GM12891 (cell line): ENCODE measurements at regions not wholly inside any gene's neighbourhood (a gene's known extent, or its start where the extent isn't known, plus 50 kb on each side); places are given as distances from the start of the nearest gene placed in this dataset.

Experiments
- POLR2A ChIP-seq: IDR thresholded peaks from 2 replicates; pipeline ENCODE4 v1.6.1; 2011; ENCODE audit warnings: low read depth, low read length, control low read depth
- POLR2AphosphoS5 ChIP-seq: IDR thresholded peaks from 2 replicates; pipeline ENCODE4 v1.6.1; 2011; ENCODE audit warnings: low read depth, low read length, control low read depth

DNA sequence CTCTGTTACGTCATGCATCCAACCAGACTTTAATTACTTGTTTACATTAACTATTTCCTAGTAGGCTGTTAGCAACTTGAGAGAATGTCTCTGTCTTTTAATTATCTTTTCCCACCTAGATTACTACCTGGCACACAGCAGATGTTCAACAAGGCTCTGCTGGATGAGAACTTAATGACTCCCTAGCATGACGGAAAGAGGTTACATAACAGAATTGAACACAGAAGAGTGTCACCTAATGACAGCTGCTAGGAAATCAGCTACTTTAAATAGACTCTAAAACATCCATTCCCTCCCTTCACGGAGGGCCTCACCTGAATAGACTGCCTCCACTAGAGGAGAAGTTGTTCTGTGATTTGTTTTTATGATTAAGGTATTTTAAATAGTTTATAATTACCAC, 110.8 kb downstream of the TEX29 start:
- TF ChIP-seq POLR2AphosphoS5 (no peak), POLR2A (no peak)
